ENCODE measurements at regions not wholly inside any gene's neighbourhood (a gene's known extent, or its start where the extent isn't known, plus 50 kb on each side); places are given as distances from the start of the nearest gene placed in this dataset.

GRCh38 chr21:16002874-16003466 is 273.2 kb downstream of the USP25 start:
- TF ChIP-seq CTCF (IDR thresholded peaks at IDR 0.05; ENCODE audit: insufficient read depth, low read length, poor library complexity, severe bottlenecking) = peak; percentile 27

GRCh38 chr21:16004086-16004485 is 274.3 kb downstream of the USP25 start:
- H3K4me3 ChIP-seq (ENCODE audit: low read depth, low read length) = no peak overlapping the region
- no peak for TF ChIP-seq CTCF (IDR thresholded peaks at IDR 0.05; ENCODE audit: insufficient read depth, low read length, poor library complexity, severe bottlenecking)
- H3K36me3 ChIP-seq (ENCODE audit: control insufficient read depth, insufficient read depth, low read length) = no peaks in the 10 kb centered on the region
- no peak for DNase-seq (ENCODE audit: low read depth)
- no peaks in the 10 kb centered on the region for H3K27me3 ChIP-seq (ENCODE audit: control insufficient read depth, insufficient read depth, low read length)

More at GRCh38 chr21:16002874-16003466, 273.2 kb downstream of the USP25 start:
- Histone ChIP-seq H3K27me3 (ENCODE audit: control insufficient read depth, insufficient read depth, low read length) (no peaks in the 10 kb centered on the region), H3K4me3 (ENCODE audit: low read depth, low read length) (no peak overlapping the region), H3K36me3 (ENCODE audit: control insufficient read depth, insufficient read depth, low read length) (no peaks in the 10 kb centered on the region)
- DNase-seq (ENCODE audit: low read depth) = no peak

- H3K4me3 ChIP-seq (ENCODE audit: low read depth, low read length) = no peak overlapping the region
- DNase-seq (ENCODE audit: low read depth) = no peak
- H3K36me3 ChIP-seq (ENCODE audit: control insufficient read depth, insufficient read depth, low read length) = no peaks in the 10 kb centered on the region
- no peaks in the 10 kb centered on the region for H3K27me3 ChIP-seq (ENCODE audit: control insufficient read depth, insufficient read depth, low read length)
- no peak for TF ChIP-seq CTCF (IDR thresholded peaks at IDR 0.05; ENCODE audit: insufficient read depth, low read length, poor library complexity, severe bottlenecking)
Measured at GRCh38 chr21:16004523-16004922, 274.7 kb downstream of the USP25 start.

- Histone ChIP-seq H3K27me3 (ENCODE audit: control insufficient read depth, insufficient read depth, low read length) (no peaks in the 10 kb centered on the region), H3K4me3 (ENCODE audit: low read depth, low read length) (no peak overlapping the region), H3K36me3 (ENCODE audit: control insufficient read depth, insufficient read depth, low read length) (no peaks in the 10 kb centered on the region)
- DNase-seq (ENCODE audit: low read depth) = no peak
- no peak for TF ChIP-seq CTCF (IDR thresholded peaks at IDR 0.05; ENCODE audit: insufficient read depth, low read length, poor library complexity, severe bottlenecking)
Measured at GRCh38 chr21:16005996-16006395, 276.2 kb downstream of the USP25 start.

GRCh38 chr21:16007943-16008342 is 278.2 kb downstream of the USP25 start:
- Histone ChIP-seq H3K27me3 (ENCODE audit: control insufficient read depth, insufficient read depth, low read length) (no peaks in the 10 kb centered on the region), H3K36me3 (ENCODE audit: control insufficient read depth, insufficient read depth, low read length) (no peaks in the 10 kb centered on the region), H3K4me3 (ENCODE audit: low read depth, low read length) (no peak overlapping the region)
- no peak for DNase-seq (ENCODE audit: low read depth)
- no peak for TF ChIP-seq CTCF (IDR thresholded peaks at IDR 0.05; ENCODE audit: insufficient read depth, low read length, poor library complexity, severe bottlenecking)

- TF ChIP-seq CTCF (IDR thresholded peaks at IDR 0.05; ENCODE audit: insufficient read depth, low read length, poor library complexity, severe bottlenecking) = no peak
- H3K4me3 ChIP-seq (ENCODE audit: low read depth, low read length) = no peak overlapping the region
- DNase-seq (ENCODE audit: low read depth) = no peak
- H3K27me3 ChIP-seq (ENCODE audit: control insufficient read depth, insufficient read depth, low read length) = no peaks in the 10 kb centered on the region
- no peaks in the 10 kb centered on the region for H3K36me3 ChIP-seq (ENCODE audit: control insufficient read depth, insufficient read depth, low read length)
Measured at GRCh38 chr21:16011719-16012118, 281.9 kb downstream of the USP25 start.
